ENCODE measurements at regions not wholly inside any gene's neighbourhood (a gene's known extent, or its start where the extent isn't known, plus 50 kb on each side); places are given as distances from the start of the nearest gene placed in this dataset.

GRCh38 chr9:114733816-114734215, 51.8 kb upstream of the TEX48 start:
- peak; percentile 60 for DNase-seq (ENCODE audit: low read depth)

GRCh38 chr9:114732823-114733222, 50.8 kb upstream of the TEX48 start:
- peak; percentile 19 for DNase-seq (ENCODE audit: low read depth)

Measured in renal cortical epithelial cell (primary cell).